ENCODE measurements at regions not wholly inside any gene's neighbourhood (a gene's known extent, or its start where the extent isn't known, plus 50 kb on each side); places are given as distances from the start of the nearest gene placed in this dataset.
"Not testable (repeated sequence)": the region's sequence is repeated elsewhere in the genome, so short reads cannot be mapped to it uniquely, and the experiment has no call there.

- not testable (repeated sequence) for H3K27ac ChIP-seq (ENCODE audit: low read depth in 1 of 2, low read length in 1 of 2); DNase-seq (ENCODE audit: low read depth in 6 of 9, low spot score in 9 of 9); H3K4me1 ChIP-seq (ENCODE audit: control insufficient read depth in 2 of 2, insufficient read depth in 2 of 2, low read length in 2 of 2); H3K27me3 ChIP-seq (ENCODE audit: control insufficient read depth in 2 of 2, insufficient read depth in 1 of 2, low read length in 1 of 2); H3K9me3 ChIP-seq (ENCODE audit: control insufficient read depth in 2 of 2, insufficient read depth in 1 of 2, low read length in 1 of 2); H3K36me3 ChIP-seq (ENCODE audit: control insufficient read depth in 2 of 2, insufficient read depth in 2 of 2, low read length in 1 of 2); H3K4me3 ChIP-seq (ENCODE audit: low read length in 2 of 2)
- 80% methylated on average over 4 of the region's 4 CpGs for WGBS
Measured at GRCh38 chr7:32205298-32205824, 135.2 kb upstream of the PDE1C start.

DNA sequence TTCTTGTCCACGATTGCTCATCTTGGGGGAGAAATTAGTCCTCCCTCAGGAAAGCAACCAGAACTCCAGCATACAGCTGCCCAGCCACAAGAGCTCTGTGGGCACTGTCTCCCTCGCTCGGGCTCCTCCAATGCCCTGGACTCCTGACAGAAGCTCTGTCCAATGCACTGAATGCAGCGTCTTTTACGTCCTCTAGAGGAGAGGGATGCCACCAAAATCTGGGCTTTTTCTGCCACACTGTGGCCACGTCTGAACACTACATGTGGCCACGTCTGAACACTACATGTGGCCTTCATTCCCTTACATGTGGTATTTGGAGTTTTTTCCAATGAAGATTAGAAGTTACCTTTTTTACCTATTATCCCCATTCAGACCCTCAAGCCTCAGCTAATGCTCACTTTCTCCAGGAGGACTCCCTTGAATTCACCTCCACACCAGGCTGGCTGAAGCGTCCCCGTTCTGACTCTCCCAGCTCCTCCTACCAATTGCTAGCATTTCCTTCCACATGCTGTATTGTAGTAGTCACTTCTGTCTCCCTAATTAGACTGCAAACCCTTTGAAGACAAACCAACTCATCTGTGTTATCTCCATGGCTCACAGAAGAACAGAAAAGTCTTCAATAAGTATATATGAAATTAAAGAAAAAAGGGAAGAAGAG, 134.3 kb upstream of the PDE1C start:
- H3K9me3 ChIP-seq (ENCODE audit: control insufficient read depth in 2 of 2, insufficient read depth in 1 of 2, low read length in 1 of 2) = no peaks in the 10 kb centered on the region
- no peaks in the 10 kb centered on the region for H3K4me1 ChIP-seq (ENCODE audit: control insufficient read depth in 2 of 2, insufficient read depth in 2 of 2, low read length in 2 of 2)
- no peak overlapping the region for H3K4me3 ChIP-seq (ENCODE audit: low read length in 2 of 2)
- H3K27me3 ChIP-seq (ENCODE audit: control insufficient read depth in 2 of 2, insufficient read depth in 1 of 2, low read length in 1 of 2) = no peaks in the 10 kb centered on the region
- no peak overlapping the region for H3K27ac ChIP-seq (ENCODE audit: low read depth in 1 of 2, low read length in 1 of 2)
- H3K36me3 ChIP-seq (ENCODE audit: control insufficient read depth in 2 of 2, insufficient read depth in 2 of 2, low read length in 1 of 2) = no peaks in the 10 kb centered on the region
- 32% methylated on average over 9 of the region's 9 CpGs for WGBS
- DNase-seq (ENCODE audit: low read depth in 6 of 9, low spot score in 9 of 9) = peak in 4 of 9 donors; percentile 4 to 31 (median 14)

- 97% methylated on average over 1 of the region's 1 CpG for WGBS
- H3K27me3 ChIP-seq (ENCODE audit: control insufficient read depth in 2 of 2, insufficient read depth in 1 of 2, low read length in 1 of 2) = no peaks in the 10 kb centered on the region
- H3K36me3 ChIP-seq (ENCODE audit: control insufficient read depth in 2 of 2, insufficient read depth in 2 of 2, low read length in 1 of 2) = no peaks in the 10 kb centered on the region
- H3K27ac ChIP-seq (ENCODE audit: low read depth in 1 of 2, low read length in 1 of 2) = no peak overlapping the region
- DNase-seq (ENCODE audit: low read depth in 6 of 9, low spot score in 9 of 9) = no peak
- H3K9me3 ChIP-seq (ENCODE audit: control insufficient read depth in 2 of 2, insufficient read depth in 1 of 2, low read length in 1 of 2) = no peaks in the 10 kb centered on the region
- no peaks in the 10 kb centered on the region for H3K4me1 ChIP-seq (ENCODE audit: control insufficient read depth in 2 of 2, insufficient read depth in 2 of 2, low read length in 2 of 2)
- H3K4me3 ChIP-seq (ENCODE audit: low read length in 2 of 2) = no peak overlapping the region
Measured at GRCh38 chr7:32200646-32201045, 130.4 kb upstream of the PDE1C start.

GRCh38 chr7:32194537-32194936, 124.3 kb upstream of the PDE1C start:
- Histone ChIP-seq H3K9me3 (ENCODE audit: control insufficient read depth in 2 of 2, insufficient read depth in 1 of 2, low read length in 1 of 2) (no peaks in the 10 kb centered on the region), H3K4me3 (ENCODE audit: low read length in 2 of 2) (no peak overlapping the region), H3K27me3 (ENCODE audit: control insufficient read depth in 2 of 2, insufficient read depth in 1 of 2, low read length in 1 of 2) (no peaks in the 10 kb centered on the region), H3K27ac (ENCODE audit: low read depth in 1 of 2, low read length in 1 of 2) (no peak overlapping the region), H3K36me3 (ENCODE audit: control insufficient read depth in 2 of 2, insufficient read depth in 2 of 2, low read length in 1 of 2) (no peaks in the 10 kb centered on the region), H3K4me1 (ENCODE audit: control insufficient read depth in 2 of 2, insufficient read depth in 2 of 2, low read length in 2 of 2) (no peaks in the 10 kb centered on the region)
- DNase-seq (ENCODE audit: low read depth in 6 of 9, low spot score in 9 of 9) = no peak

DNA sequence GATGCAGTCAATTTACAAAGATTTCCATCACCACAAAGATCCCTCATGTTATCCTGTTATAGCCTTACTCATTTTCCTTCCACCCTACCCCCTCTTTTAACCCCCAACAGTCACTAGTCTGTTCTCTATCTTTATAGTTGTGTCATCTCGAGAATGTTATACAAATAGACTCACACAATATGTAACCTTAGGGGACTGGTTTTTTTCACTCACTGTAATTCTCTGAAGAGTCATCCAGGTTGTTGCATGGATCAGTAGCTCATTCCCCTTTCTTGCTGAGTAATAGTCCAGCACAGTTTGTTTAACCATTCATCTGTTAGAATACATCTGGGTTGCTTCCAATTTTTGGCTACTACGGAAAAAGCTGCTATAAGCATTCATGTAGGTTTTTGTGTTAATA, 121.1 kb upstream of the PDE1C start:
- no peaks in the 10 kb centered on the region for H3K27me3 ChIP-seq (ENCODE audit: control insufficient read depth in 2 of 2, insufficient read depth in 1 of 2, low read length in 1 of 2)
- H3K36me3 ChIP-seq (ENCODE audit: control insufficient read depth in 2 of 2, insufficient read depth in 2 of 2, low read length in 1 of 2) = no peaks in the 10 kb centered on the region
- no peak overlapping the region for H3K4me3 ChIP-seq (ENCODE audit: low read length in 2 of 2)
- no peak for DNase-seq (ENCODE audit: low read depth in 6 of 9, low spot score in 9 of 9)
- H3K9me3 ChIP-seq (ENCODE audit: control insufficient read depth in 2 of 2, insufficient read depth in 1 of 2, low read length in 1 of 2) = no peaks in the 10 kb centered on the region
- no peaks in the 10 kb centered on the region for H3K4me1 ChIP-seq (ENCODE audit: control insufficient read depth in 2 of 2, insufficient read depth in 2 of 2, low read length in 2 of 2)
- H3K27ac ChIP-seq (ENCODE audit: low read depth in 1 of 2, low read length in 1 of 2) = no peak overlapping the region
- 91% methylated on average over 2 of the region's 2 CpGs for WGBS

GRCh38 chr7:32179567-32179966, 109.4 kb upstream of the PDE1C start:
- Histone ChIP-seq H3K4me1 (ENCODE audit: control insufficient read depth in 2 of 2, insufficient read depth in 2 of 2, low read length in 2 of 2) (no peaks in the 10 kb centered on the region), H3K36me3 (ENCODE audit: control insufficient read depth in 2 of 2, insufficient read depth in 2 of 2, low read length in 1 of 2) (no peaks in the 10 kb centered on the region), H3K27me3 (ENCODE audit: control insufficient read depth in 2 of 2, insufficient read depth in 1 of 2, low read length in 1 of 2) (no peaks in the 10 kb centered on the region), H3K27ac (ENCODE audit: low read depth in 1 of 2, low read length in 1 of 2) (no peak overlapping the region), H3K9me3 (ENCODE audit: control insufficient read depth in 2 of 2, insufficient read depth in 1 of 2, low read length in 1 of 2) (no peaks in the 10 kb centered on the region), H3K4me3 (ENCODE audit: low read length in 2 of 2) (no peak overlapping the region)
- WGBS = 59% methylated on average over 1 of the region's 1 CpG
- no peak for DNase-seq (ENCODE audit: low read depth in 6 of 9, low spot score in 9 of 9)

GRCh38 chr7:32178677-32179366, 108.6 kb upstream of the PDE1C start:
- WGBS = 96% methylated on average over 7 of the region's 7 CpGs
- Histone ChIP-seq H3K9me3 (ENCODE audit: control insufficient read depth in 2 of 2, insufficient read depth in 1 of 2, low read length in 1 of 2) (no peaks in the 10 kb centered on the region), H3K27ac (ENCODE audit: low read depth in 1 of 2, low read length in 1 of 2) (no peak overlapping the region), H3K36me3 (ENCODE audit: control insufficient read depth in 2 of 2, insufficient read depth in 2 of 2, low read length in 1 of 2) (no peaks in the 10 kb centered on the region), H3K4me1 (ENCODE audit: control insufficient read depth in 2 of 2, insufficient read depth in 2 of 2, low read length in 2 of 2) (no peaks in the 10 kb centered on the region), H3K27me3 (ENCODE audit: control insufficient read depth in 2 of 2, insufficient read depth in 1 of 2, low read length in 1 of 2) (no peaks in the 10 kb centered on the region), H3K4me3 (ENCODE audit: low read length in 2 of 2) (no peak overlapping the region)
- no peak for DNase-seq (ENCODE audit: low read depth in 6 of 9, low spot score in 9 of 9)

DNA sequence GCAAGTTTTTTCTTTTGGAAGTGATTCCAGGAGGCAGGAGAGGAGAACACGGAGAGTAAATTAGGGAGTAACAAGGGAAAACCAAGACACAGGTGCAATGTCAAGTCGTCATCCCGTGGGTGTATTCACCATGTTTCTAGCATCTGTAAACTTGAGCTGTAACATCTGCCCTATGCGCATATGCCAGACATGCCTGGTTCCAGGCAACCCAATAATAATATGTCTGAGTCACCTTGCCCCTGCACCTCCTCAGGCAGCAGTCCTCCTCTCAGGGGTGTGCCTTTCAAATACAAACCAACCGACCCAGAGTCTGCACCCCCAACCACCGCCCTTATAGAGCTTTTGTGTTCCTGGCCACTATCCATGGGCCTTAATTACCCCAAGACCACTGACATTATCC, 107.0 kb upstream of the PDE1C start:
- no peaks in the 10 kb centered on the region for H3K9me3 ChIP-seq (ENCODE audit: control insufficient read depth in 2 of 2, insufficient read depth in 1 of 2, low read length in 1 of 2)
- no peaks in the 10 kb centered on the region for H3K4me1 ChIP-seq (ENCODE audit: control insufficient read depth in 2 of 2, insufficient read depth in 2 of 2, low read length in 2 of 2)
- WGBS = 92% methylated on average over 6 of the region's 6 CpGs
- no peak overlapping the region for H3K4me3 ChIP-seq (ENCODE audit: low read length in 2 of 2)
- no peaks in the 10 kb centered on the region for H3K27me3 ChIP-seq (ENCODE audit: control insufficient read depth in 2 of 2, insufficient read depth in 1 of 2, low read length in 1 of 2)
- no peaks in the 10 kb centered on the region for H3K36me3 ChIP-seq (ENCODE audit: control insufficient read depth in 2 of 2, insufficient read depth in 2 of 2, low read length in 1 of 2)
- no peak overlapping the region for H3K27ac ChIP-seq (ENCODE audit: low read depth in 1 of 2, low read length in 1 of 2)
- DNase-seq (ENCODE audit: low read depth in 6 of 9, low spot score in 9 of 9) = no peak

DNA sequence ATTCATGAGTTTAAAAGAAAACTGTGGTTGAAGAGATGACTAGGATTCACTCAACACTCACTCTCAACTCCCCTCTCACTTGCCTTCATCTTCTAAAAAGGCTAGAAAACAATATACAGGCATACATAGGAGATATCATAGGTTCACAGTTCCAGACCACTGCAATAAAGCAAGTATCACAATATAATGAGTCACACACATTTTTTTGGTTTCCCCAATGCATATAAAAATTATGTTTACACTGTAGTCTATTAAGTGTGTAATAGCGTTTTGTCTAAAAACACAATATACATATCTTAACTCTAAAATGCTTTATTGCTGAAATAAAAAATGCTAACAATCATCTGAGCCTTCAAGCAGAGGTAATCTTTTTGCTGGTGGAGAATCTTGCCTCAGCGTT, 104.9 kb upstream of the PDE1C start:
- WGBS = 99% methylated on average over 2 of the region's 2 CpGs
- Histone ChIP-seq H3K36me3 (ENCODE audit: control insufficient read depth in 2 of 2, insufficient read depth in 2 of 2, low read length in 1 of 2) (no peaks in the 10 kb centered on the region), H3K9me3 (ENCODE audit: control insufficient read depth in 2 of 2, insufficient read depth in 1 of 2, low read length in 1 of 2) (peaks cover 0 to 5% of the 10 kb centered on the region in 2 donors), H3K4me1 (ENCODE audit: control insufficient read depth in 2 of 2, insufficient read depth in 2 of 2, low read length in 2 of 2) (no peaks in the 10 kb centered on the region), H3K27ac (ENCODE audit: low read depth in 1 of 2, low read length in 1 of 2) (no peak overlapping the region), H3K4me3 (ENCODE audit: low read length in 2 of 2) (no peak overlapping the region), H3K27me3 (ENCODE audit: control insufficient read depth in 2 of 2, insufficient read depth in 1 of 2, low read length in 1 of 2) (no peaks in the 10 kb centered on the region)
- no peak for DNase-seq (ENCODE audit: low read depth in 6 of 9, low spot score in 9 of 9)
